MCF 10A (cell line): ENCODE measurements at regions not wholly inside any gene's neighbourhood (a gene's known extent, or its start where the extent isn't known, plus 50 kb on each side); places are given as distances from the start of the nearest gene placed in this dataset.

Experiments
- BruUV-seq: library from RNA; stranded (reverse); fragments of 400-500 nt; replicated peaks from 2 replicates; lab custom pipeline; 2021; lab: Mats Ljungman, UMichigan
- CTCF ChIA-PET: fragments of 300-600 bp; sonication (Branson Sonifier 250); formaldehyde crosslinking; extraction: SDS; loops from one replicate; lab custom pipeline; 2021; ENCODE audit warnings: antibody characterized with exemption, inconsistent platforms; lab: Yijun Ruan, JAX
- POLR2A ChIA-PET: fragments of 300-600, 350-650 bp; sonication (Branson Sonifier 250); formaldehyde crosslinking; extraction: SDS; loops from one replicate; lab custom pipeline; 2020; ENCODE audit warnings: antibody characterized with exemption, inconsistent platforms; lab: Yijun Ruan, JAX
- DNase-seq: peaks from one replicate; pipeline ENCODE4 v3.0.0-alpha.2; 2018; ENCODE audit not compliant: unreplicated experiment
- H3K27ac Mint-ChIP-seq: one replicate; pipeline ENCODE4 v1.8.0; 2022; ENCODE audit warnings: mild to moderate bottlenecking, low read depth, mixed read lengths; ENCODE audit not compliant: unreplicated experiment
- H3K27me3 Mint-ChIP-seq: one replicate; pipeline ENCODE4 v1.8.0; 2022; ENCODE audit warnings: mixed read lengths; ENCODE audit not compliant: insufficient read depth, unreplicated experiment
- H3K36me3 Mint-ChIP-seq: one replicate; pipeline ENCODE4 v1.8.0; 2022; ENCODE audit warnings: mild to moderate bottlenecking, moderate library complexity, mixed read lengths; ENCODE audit not compliant: insufficient read depth, unreplicated experiment
- H3K4me1 Mint-ChIP-seq: one replicate; pipeline ENCODE4 v1.8.0; 2022; ENCODE audit warnings: mixed read lengths; ENCODE audit not compliant: insufficient read depth, unreplicated experiment
- H3K4me3 Mint-ChIP-seq: one replicate; pipeline ENCODE4 v1.8.0; 2022; ENCODE audit warnings: mild to moderate bottlenecking, moderate library complexity, mixed read lengths; ENCODE audit not compliant: unreplicated experiment
- H3K9me3 Mint-ChIP-seq: one replicate; pipeline ENCODE4 v1.8.0; 2022; ENCODE audit warnings: mixed read lengths; ENCODE audit not compliant: unreplicated experiment
- CTCF ChIP-seq: fragments of 200-600 bp; IDR thresholded peaks from one replicate; pipeline ENCODE4 v1.8.0; 2022; ENCODE audit warnings: antibody characterized with exemption, mild to moderate bottlenecking; ENCODE audit not compliant: unreplicated experiment
- intact Hi-C: fragments of 100-400 bp; cut with micrococcal nuclease; formaldehyde crosslinking; loops from 2 replicates; pipeline ENCODE4 v1.14.1; 2022

- no TSS peak for BruUV-seq
- H3K9me3 Mint-ChIP-seq = no peaks in the 10 kb centered on the region
- no peaks in the 10 kb centered on the region for H3K4me1 Mint-ChIP-seq
- no peak for TF ChIP-seq CTCF
- no peak overlapping the region for H3K27ac Mint-ChIP-seq
- DNase-seq = no peak
- peaks cover 52% of the 10 kb centered on the region for H3K27me3 Mint-ChIP-seq
- H3K36me3 Mint-ChIP-seq = no peaks in the 10 kb centered on the region
- intact Hi-C loops = no loop called here
- ChIA-PET CTCF (no interaction called here), POLR2A (no interaction called here)
- H3K4me3 Mint-ChIP-seq = no peak overlapping the region
These were observed 161.2 kb upstream of the GNAI1 start for GRCh38 chr7:79973455-79973854.

- ChIA-PET CTCF (no interaction called here), POLR2A (no interaction called here)
- no peak for DNase-seq
- no TSS peak for BruUV-seq
- intact Hi-C loops = no loop called here
- no peaks in the 10 kb centered on the region for H3K9me3 Mint-ChIP-seq
- no peak overlapping the region for H3K4me3 Mint-ChIP-seq
- H3K36me3 Mint-ChIP-seq = no peaks in the 10 kb centered on the region
- H3K27ac Mint-ChIP-seq = no peak overlapping the region
- H3K27me3 Mint-ChIP-seq = peaks cover 57% of the 10 kb centered on the region
- TF ChIP-seq CTCF = no peak
- no peaks in the 10 kb centered on the region for H3K4me1 Mint-ChIP-seq
These were observed 163.6 kb upstream of the GNAI1 start for GRCh38 chr7:79971058-79971457.

GRCh38 chr7:79968894-79969293, 165.7 kb upstream of the GNAI1 start:
- ChIA-PET CTCF (no interaction called here), POLR2A (no interaction called here)
- TF ChIP-seq CTCF = no peak
- no peak for DNase-seq
- H3K9me3 Mint-ChIP-seq = no peaks in the 10 kb centered on the region
- intact Hi-C loops = no loop called here
- H3K4me1 Mint-ChIP-seq = no peaks in the 10 kb centered on the region
- H3K4me3 Mint-ChIP-seq = no peak overlapping the region
- peaks cover 70% of the 10 kb centered on the region for H3K27me3 Mint-ChIP-seq
- no peaks in the 10 kb centered on the region for H3K36me3 Mint-ChIP-seq
- H3K27ac Mint-ChIP-seq = no peak overlapping the region
- BruUV-seq = no TSS peak

GRCh38 chr7:79968077-79968648, 166.5 kb upstream of the GNAI1 start:
- Mint-ChIP-seq H3K9me3 (no peaks in the 10 kb centered on the region), H3K27me3 (peaks cover 70% of the 10 kb centered on the region), H3K4me1 (no peaks in the 10 kb centered on the region), H3K36me3 (no peaks in the 10 kb centered on the region), H3K27ac (no peak overlapping the region), H3K4me3 (no peak overlapping the region)
- ChIA-PET POLR2A (no interaction called here), CTCF (interaction anchor here (0.6 kb wide), 1 partner anchor 66 kb away, joined by 3 read pairs; no protein-coding TSS in a partner anchor)
- no peak for DNase-seq
- no TSS peak for BruUV-seq
- intact Hi-C loops = no loop called here
- no peak for TF ChIP-seq CTCF
